ENCODE measurements at regions not wholly inside any gene's neighbourhood (a gene's known extent, or its start where the extent isn't known, plus 50 kb on each side); places are given as distances from the start of the nearest gene placed in this dataset.

- TF ChIP-seq CTCF (IDR thresholded peaks at IDR 0.05; ENCODE audit: insufficient read depth, low read length), result no peak
- no peak for TF ChIP-seq POLR2AphosphoS5 (IDR thresholded peaks at IDR 0.05; ENCODE audit: low read depth)
- no peak for TF ChIP-seq REST (IDR thresholded peaks at IDR 0.05; ENCODE audit: insufficient replicate concordance, low read depth)
- no peak for TF ChIP-seq GABPA (IDR thresholded peaks at IDR 0.05; ENCODE audit: low read depth)
- no peak for TF ChIP-seq SPI1 (IDR thresholded peaks at IDR 0.05; ENCODE audit: borderline replicate concordance, low read depth)
These were observed 92.5 kb upstream of the HMGA2 start for GRCh38 chr12:65731771-65732170.

All from HL-60 (cell line).